Activated CD4-positive, alpha-beta T cell treated with anti-CD3 and anti-CD28 coated beads for 4 hours (primary cell): ENCODE measurements at regions not wholly inside any gene's neighbourhood (a gene's known extent, or its start where the extent isn't known, plus 50 kb on each side); places are given as distances from the start of the nearest gene placed in this dataset.
"Not testable (repeated sequence)": the region's sequence is repeated elsewhere in the genome, so short reads cannot be mapped to it uniquely, and the experiment has no call there.

Experiments
- DNase-seq, 2 donors: peaks; one replicate each; pipeline ENCODE4 v3.0.0-alpha.2; 2020

DNA sequence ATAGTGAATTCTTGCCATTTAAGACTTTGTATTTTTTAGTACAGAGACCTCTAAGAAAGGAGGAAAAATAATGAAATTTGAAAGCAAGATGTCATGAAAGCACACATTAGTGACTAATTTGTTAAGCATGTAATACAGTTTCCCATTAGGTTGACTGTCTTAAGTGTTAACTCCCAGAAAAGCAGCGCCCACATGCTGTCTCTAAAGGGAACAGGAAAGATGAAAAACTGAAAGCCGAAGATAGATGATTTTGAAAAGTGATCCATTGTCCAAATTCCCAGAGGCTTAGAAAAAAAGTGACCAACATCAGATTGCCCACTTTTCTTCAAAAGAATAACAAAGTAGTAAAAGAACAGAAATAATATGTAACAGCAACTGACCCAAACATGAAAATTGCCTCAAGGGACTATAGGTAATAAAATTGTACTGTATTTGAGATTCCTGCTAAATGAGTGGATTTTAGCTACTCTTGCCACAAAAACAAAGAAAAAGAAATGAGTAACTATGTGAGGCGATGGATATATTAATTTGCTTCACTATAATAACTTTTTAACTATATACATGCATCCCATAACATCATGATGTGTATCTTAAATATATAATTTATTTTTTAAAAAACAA is 83.2 kb upstream of the OGFRL1 start:
- no peak for DNase-seq

DNA sequence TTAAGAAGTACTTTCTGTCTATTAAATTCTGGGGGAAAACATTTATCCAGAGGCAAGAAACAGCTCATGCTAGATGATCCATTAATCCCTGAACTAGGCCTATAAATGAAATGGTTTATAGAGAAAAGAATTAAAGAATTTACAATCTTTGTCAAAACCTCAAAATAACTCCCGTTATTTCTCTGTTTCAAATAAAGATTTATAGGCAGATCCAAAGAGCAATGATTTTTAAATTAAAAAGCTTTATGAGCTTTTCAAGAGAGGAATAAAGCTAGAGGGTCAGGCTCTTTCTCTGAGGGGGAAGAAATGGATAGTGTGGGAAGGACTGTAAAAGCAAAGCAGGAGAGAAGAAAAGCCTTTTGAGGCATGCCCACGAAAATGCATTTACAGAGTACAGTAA is 82.5 kb upstream of the OGFRL1 start:
- no peak for DNase-seq

GRCh38 chr6:71209206-71209605 is 79.4 kb upstream of the OGFRL1 start:
- DNase-seq = no peak

- DNase-seq = no peak
Observed at GRCh38 chr6:71209626-71210025, 79.0 kb upstream of the OGFRL1 start.

DNA sequence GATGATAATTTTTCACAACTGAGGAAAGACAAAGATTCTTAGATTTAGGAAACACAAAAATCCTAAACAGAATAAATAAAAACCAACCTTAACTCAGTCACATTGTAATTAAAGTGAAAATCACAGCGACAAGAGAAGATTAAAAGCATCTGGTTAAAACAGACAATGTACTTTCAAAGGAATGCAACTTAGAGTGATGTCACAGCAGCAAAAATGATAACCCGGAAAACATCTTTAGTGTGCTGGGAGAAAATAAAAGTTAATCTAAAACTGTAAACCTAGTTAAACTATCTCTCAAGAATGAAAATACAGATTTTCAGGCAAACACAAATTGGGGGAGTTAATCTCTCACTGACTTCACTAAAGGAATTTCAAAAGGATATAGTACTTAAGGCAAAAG is 76.8 kb upstream of the OGFRL1 start:
- DNase-seq = no peak

DNA sequence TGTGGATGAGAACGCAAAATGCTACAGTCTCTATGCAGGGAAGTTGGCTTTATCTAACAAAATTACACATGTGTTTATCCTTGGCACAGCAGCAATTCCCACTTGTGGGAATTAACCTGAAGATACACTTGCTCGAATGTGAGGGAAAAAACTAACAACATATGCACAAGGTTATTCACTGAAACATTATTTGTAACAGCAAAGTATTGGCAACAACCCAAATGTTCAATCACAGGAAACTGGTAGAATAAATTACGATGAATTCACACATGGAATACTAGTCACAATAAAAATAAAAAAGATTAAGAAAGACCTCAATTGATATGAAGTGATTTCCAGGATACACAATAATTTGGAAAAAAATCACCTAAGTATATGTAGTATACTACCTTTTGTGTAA is 68.1 kb upstream of the OGFRL1 start:
- no peak for DNase-seq

- no peak for DNase-seq
Observed at GRCh38 chr6:71222671-71223070, 65.9 kb upstream of the OGFRL1 start.

- DNase-seq = no peak
Observed at GRCh38 chr6:71224011-71224410, 64.6 kb upstream of the OGFRL1 start.

DNA sequence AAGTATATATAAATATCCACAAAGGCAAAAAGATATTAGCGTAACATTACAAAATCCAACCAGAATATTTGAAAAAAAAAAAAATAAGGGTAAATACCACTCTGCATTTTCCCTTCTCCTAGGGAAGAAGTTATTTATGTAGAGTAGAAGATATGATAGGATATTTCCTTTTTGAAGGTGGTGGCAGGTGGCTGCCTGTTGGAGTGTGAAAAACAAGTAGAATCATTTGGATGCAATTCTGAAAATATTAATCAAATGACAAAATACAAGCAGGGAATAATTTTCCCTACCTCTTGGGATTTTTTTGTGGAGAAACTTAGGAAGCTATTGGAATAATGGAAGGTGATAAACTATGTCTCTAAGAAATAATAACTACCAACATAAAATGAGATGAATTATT is 62.5 kb upstream of the OGFRL1 start:
- no peak for DNase-seq

DNA sequence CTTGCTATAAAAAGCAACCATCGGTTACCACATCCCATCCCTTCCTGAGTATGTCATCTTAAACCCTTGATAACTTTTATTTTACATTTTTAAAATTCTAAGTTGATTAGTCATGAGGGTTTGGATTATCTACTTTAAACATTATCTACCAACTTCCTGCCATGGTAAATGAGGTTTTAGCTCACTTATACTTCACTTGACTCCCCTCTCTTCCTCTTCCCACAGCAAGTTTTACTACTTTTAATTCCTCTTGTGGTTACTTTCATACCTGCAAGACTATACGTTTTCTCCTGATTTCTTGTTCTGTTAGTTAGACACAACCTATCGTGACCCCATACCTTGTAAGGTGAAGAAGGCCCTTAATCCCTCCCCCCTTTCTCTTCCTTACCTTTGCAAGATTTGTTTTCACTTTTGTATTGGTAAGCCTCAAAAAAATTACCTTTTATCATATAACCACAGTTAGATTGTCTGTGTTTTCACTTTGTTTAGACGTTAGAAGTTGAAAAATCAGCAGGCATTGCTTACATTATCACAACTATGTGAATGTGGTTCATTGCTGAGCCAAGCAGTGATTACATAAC is 60.1 kb upstream of the OGFRL1 start:
- no peak for DNase-seq

DNA sequence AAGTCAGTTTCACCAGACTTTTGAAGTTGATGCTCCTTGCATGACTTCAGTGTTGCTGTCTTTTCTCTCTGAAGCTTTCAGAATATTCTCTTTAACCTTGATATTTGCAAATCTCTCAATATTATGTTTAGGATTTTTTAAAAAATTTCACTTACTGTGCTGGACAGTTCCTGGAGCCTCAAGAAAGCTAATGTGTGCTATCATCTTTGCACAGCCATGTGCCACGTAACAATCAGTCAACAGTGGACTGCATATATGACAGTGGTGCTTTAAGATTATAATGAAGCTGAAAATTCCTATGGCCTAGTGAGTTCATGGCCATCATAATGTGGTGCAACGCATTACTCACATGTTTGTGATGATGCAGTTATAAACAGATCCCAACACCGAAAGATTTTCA is 59.1 kb upstream of the OGFRL1 start:
- DNase-seq = no peak

DNA sequence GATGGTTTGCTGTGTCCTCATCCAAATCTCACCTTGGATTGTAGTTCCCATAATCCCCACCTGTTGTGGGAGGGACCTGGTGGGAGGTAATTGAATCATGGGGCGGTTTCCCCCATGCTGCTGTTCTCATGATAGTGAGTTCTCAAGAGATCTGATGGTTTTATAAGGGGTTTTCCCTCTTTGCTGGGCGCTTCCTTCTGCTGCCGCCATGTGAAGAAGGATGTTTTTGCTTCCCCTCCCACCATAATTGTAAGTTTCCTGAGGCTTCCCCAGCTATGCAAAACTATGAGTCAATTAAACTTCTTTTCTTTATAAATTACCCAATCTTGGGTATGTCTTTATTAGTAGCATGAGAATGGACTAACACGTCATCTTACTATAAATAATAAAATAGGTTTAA is 55.7 kb upstream of the OGFRL1 start:
- DNase-seq = not testable (repeated sequence)

DNA sequence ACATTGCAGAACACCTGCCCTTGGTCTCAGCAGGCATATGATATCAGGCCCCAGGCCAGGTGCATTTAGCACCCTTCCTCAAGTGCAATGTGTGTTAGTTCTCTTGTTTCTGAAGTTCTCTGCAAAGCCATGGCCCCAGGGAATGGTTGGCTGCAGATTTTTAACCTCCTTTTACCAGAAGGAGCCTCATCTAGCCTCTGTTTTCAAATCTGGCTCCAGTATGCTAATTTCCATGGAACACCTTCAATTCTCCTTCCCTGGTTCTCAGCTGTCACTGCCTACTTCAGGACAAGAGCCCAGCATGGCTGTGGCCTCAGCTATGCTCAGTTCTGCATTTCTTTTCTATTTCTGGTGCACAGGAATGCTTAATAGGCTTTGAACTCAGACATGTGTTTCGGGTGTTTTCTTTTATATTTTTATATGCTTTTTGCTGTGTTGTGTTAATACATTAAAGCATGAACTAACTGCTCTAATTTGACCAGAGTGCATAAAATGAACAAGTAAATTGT is 51.6 kb upstream of the OGFRL1 start:
- no peak for DNase-seq

DNA sequence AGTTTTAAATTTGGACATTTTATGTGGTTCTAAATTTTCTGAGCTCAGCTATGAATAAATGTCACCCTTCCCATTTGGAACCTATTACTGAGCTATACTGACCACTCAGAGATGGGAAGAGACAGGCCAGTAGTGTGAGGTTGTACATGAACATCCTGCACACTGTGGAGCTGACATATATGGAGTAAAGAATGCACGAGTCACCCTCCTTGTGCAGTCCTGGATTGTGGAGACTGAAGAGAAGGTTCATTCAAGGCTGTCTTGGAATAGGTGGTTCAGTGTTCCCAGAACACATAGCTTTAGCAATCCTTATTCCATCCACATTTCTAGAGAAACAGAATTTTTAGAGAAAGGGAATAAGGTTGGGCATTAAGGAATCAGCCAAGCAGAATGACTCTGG is 50.3 kb upstream of the OGFRL1 start:
- no peak for DNase-seq
